IMR-90 (cell line): ENCODE measurements at regions not wholly inside any gene's neighbourhood (a gene's known extent, or its start where the extent isn't known, plus 50 kb on each side); places are given as distances from the start of the nearest gene placed in this dataset.

ENCODE experiments used
- ATAC-seq: fragments of 200-7000 bp; cut with Tn5 transposase; 2 replicates; pipeline ENCODE4 v1.9.1; 2020; ENCODE audit warnings: low read depth, mild to moderate bottlenecking, moderate library complexity
- BruUV-seq: library from RNA; stranded (reverse); fragments of 400-500 nt; replicated peaks from 2 replicates; lab custom pipeline; 2021; lab: Mats Ljungman, UMichigan
- CTCF ChIA-PET: fragments of 300-600 bp; formaldehyde crosslinking; extraction: SDS; loops from one replicate; lab custom pipeline; 2021; ENCODE audit warnings: antibody characterized with exemption; lab: Yijun Ruan, JAX
- POLR2A ChIA-PET: fragments of 300-600 bp; sonication (Branson Sonifier 250); formaldehyde crosslinking; loops from one replicate; lab custom pipeline; 2022; ENCODE audit warnings: antibody characterized with exemption; ENCODE audit not compliant: unreplicated experiment; lab: Charles Lee
- DNase-seq: peaks from one replicate; pipeline ENCODE4 v3.0.0; 2013
- H2AFZ ChIP-seq: replicated peaks from 2 replicates; pipeline ENCODE3; 2013; ENCODE audit warnings: low read length, mild to moderate bottlenecking; ENCODE audit not compliant: poor library complexity
- H2AK5ac ChIP-seq: 2 replicates; pipeline ENCODE4 v1.6.1; 2013; ENCODE audit warnings: low read depth, low read length, inconsistent platforms
- H2AK9ac ChIP-seq: replicated peaks from 2 replicates; pipeline ENCODE3; 2013; ENCODE audit warnings: mild to moderate bottlenecking, low read depth, low read length, moderate library complexity; ENCODE audit not compliant: poor library complexity
- H2BK120ac ChIP-seq: 2 replicates; pipeline ENCODE4 v1.6.1; 2013; ENCODE audit warnings: low read depth, low read length, inconsistent platforms
- H2BK15ac ChIP-seq: 3 replicates; pipeline ENCODE4 v1.6.1; 2013; ENCODE audit warnings: low read depth, low read length, inconsistent platforms
- H2BK20ac ChIP-seq: 2 replicates; pipeline ENCODE4 v1.6.1; 2013; ENCODE audit warnings: low read depth, mild to moderate bottlenecking, inconsistent platforms, low read length, moderate library complexity
- H2BK5ac ChIP-seq: 2 replicates; pipeline ENCODE4 v1.6.1; 2013; ENCODE audit warnings: mild to moderate bottlenecking, low read depth, low read length, inconsistent platforms; ENCODE audit not compliant: poor library complexity, severe bottlenecking
- H3K14ac ChIP-seq: replicated peaks from 2 replicates; pipeline ENCODE4 v1.6.1; 2013; ENCODE audit warnings: low read depth, low read length, inconsistent platforms
- H3K18ac ChIP-seq: 2 replicates; pipeline ENCODE4 v1.6.1; 2013; ENCODE audit warnings: low read depth, low read length, control low read depth
- H3K23ac ChIP-seq: 2 replicates; pipeline ENCODE4 v1.6.1; 2013; ENCODE audit warnings: low read depth, low read length, inconsistent platforms
- H3K27ac ChIP-seq: 2 replicates; pipeline ENCODE4 v1.5.1; 2013; ENCODE audit warnings: mild to moderate bottlenecking, control low read depth, low read length; ENCODE audit not compliant: insufficient read depth
- H3K27me3 ChIP-seq: 2 replicates; pipeline ENCODE4 v1.6.1; 2013; ENCODE audit warnings: low read length; ENCODE audit not compliant: control insufficient read depth, insufficient read depth
- H3K36me3 ChIP-seq: 2 replicates; pipeline ENCODE4 v1.6.1; 2013; ENCODE audit warnings: low read length, mixed read lengths; ENCODE audit not compliant: control insufficient read depth, insufficient read depth
- H3K4ac ChIP-seq: 2 replicates; pipeline ENCODE4 v1.6.1; 2013; ENCODE audit warnings: low read depth, low read length, inconsistent platforms
- H3K4me1 ChIP-seq: 2 replicates; pipeline ENCODE4 v1.6.1; 2013; ENCODE audit warnings: low read length, mixed read lengths; ENCODE audit not compliant: control insufficient read depth, insufficient read depth
- H3K4me2 ChIP-seq: 2 replicates; pipeline ENCODE4 v1.6.1; 2013; ENCODE audit warnings: low read depth, mild to moderate bottlenecking, control low read depth, low read length, moderate library complexity
- H3K4me3 ChIP-seq: 2 replicates; pipeline ENCODE4 v1.5.1; 2013; ENCODE audit warnings: low read depth, mild to moderate bottlenecking, control low read depth, low read length, moderate library complexity; ENCODE audit not compliant: insufficient read depth
- H3K56ac ChIP-seq: 2 replicates; pipeline ENCODE4 v1.6.1; 2013; ENCODE audit warnings: low read length, inconsistent platforms; ENCODE audit not compliant: insufficient read depth; ENCODE audit errors: extremely low read depth
- H3K79me1 ChIP-seq, 2 experiments: 2 replicates each; pipeline ENCODE4 v1.6.1; 2013; ENCODE audit warnings: low read length in 2 of 2, inconsistent platforms in 1 of 2, low read depth in 1 of 2
- H3K9ac ChIP-seq: 2 replicates; pipeline ENCODE4 v1.6.1; 2013; ENCODE audit warnings: low read depth, low read length, control low read depth
- H3K9me1 ChIP-seq: 2 replicates; pipeline ENCODE4 v1.6.1; 2013; ENCODE audit warnings: low read length, inconsistent platforms; ENCODE audit not compliant: insufficient read depth
- H3K9me3 ChIP-seq: 2 replicates; pipeline ENCODE4 v1.6.1; 2013; ENCODE audit warnings: low read length; ENCODE audit not compliant: control insufficient read depth, insufficient read depth
- H4K20me1 ChIP-seq: 2 replicates; pipeline ENCODE4 v1.6.1; 2013; ENCODE audit warnings: low read length, inconsistent platforms; ENCODE audit not compliant: insufficient read depth
- H4K5ac ChIP-seq: 2 replicates; pipeline ENCODE4 v1.6.1; 2013; ENCODE audit warnings: mild to moderate bottlenecking, low read depth, low read length, control low read depth
- H4K8ac ChIP-seq, 2 experiments: 2 replicates each; pipeline ENCODE4 v1.6.1; 2013; ENCODE audit warnings: low read depth in 2 of 2, low read length in 2 of 2, control low read depth in 1 of 2, inconsistent platforms in 1 of 2
- H4K91ac ChIP-seq: 2 replicates; pipeline ENCODE4 v1.6.1; 2013; ENCODE audit warnings: low read depth, low read length, inconsistent platforms; ENCODE audit not compliant: insufficient read depth
- BHLHE40 ChIP-seq: fragments of 150-350 bp; IDR thresholded peaks from 2 replicates; pipeline ENCODE4 v1.6.1; 2016; ENCODE audit warnings: mild to moderate bottlenecking, low read depth, low read length
- POLR2A ChIP-seq: IDR thresholded peaks from 2 replicates; pipeline ENCODE4 v1.6.1; 2012; ENCODE audit warnings: mild to moderate bottlenecking, low read depth, low read length
- WGBS, 2 experiments: methylation state at CpG; one replicate each; pipeline versions ENCODE4 v1.1.5 to v1.1.7; 2013; ENCODE audit warnings: missing lambda C conversion rate in 2 of 2; ENCODE audit not compliant: insufficient read length in 1 of 2; ENCODE audit errors: extremely low coverage in 2 of 2; 5-methylcytosine and 5-hydroxymethylcytosine counted together
- dilution Hi-C: fragments of 300-500 bp; cut with HindIII; formaldehyde crosslinking; loops from one replicate; pipeline ENCODE4 v1.14.3; 2018; ENCODE audit warnings: low sequenced_read_pairs; ENCODE audit not compliant: unreplicated experiment
- in situ Hi-C: fragments of 300-500 bp; cut with MboI; formaldehyde crosslinking; loops from 3 replicates; pipeline ENCODE4 v1.14.3; 2019; ENCODE audit warnings: low sequenced_read_pairs, inconsistent platforms, mixed read lengths
- intact Hi-C: fragments of 100-400 bp; cut with micrococcal nuclease; formaldehyde crosslinking; loops from 2 replicates; pipeline ENCODE4 v1.10.0; 2022

GRCh38 chr1:222424826-222425225, 123.1 kb downstream of the HHIPL2 start:
- no peak overlapping the region for H2AK9ac ChIP-seq
- intact Hi-C loops: no loop called here
- H4K91ac ChIP-seq: no peak overlapping the region
- H3K79me1 ChIP-seq: no peaks in the 10 kb centered on the region
- no peak overlapping the region for H3K4ac ChIP-seq
- no peak for ATAC-seq
- H3K36me3 ChIP-seq: no peaks in the 10 kb centered on the region
- no peaks in the 10 kb centered on the region for H3K27me3 ChIP-seq
- H3K27ac ChIP-seq: no peak overlapping the region
- no peak overlapping the region for H3K56ac ChIP-seq
- POLR2A ChIA-PET: no interaction called here
- in situ Hi-C loops: no loop called here
- no peak overlapping the region for H3K14ac ChIP-seq
- H4K5ac ChIP-seq: no peak overlapping the region
- CTCF ChIA-PET: interaction anchor here (0.9 kb wide), 1 partner anchor 16 kb away, joined by 3 read pairs; no protein-coding TSS in a partner anchor
- H3K9me3 ChIP-seq: peaks cover 5% of the 10 kb centered on the region
- H4K8ac ChIP-seq: no peak overlapping the region
- no peaks in the 10 kb centered on the region for H3K9me1 ChIP-seq
- no peak overlapping the region for H3K23ac ChIP-seq
- TF ChIP-seq BHLHE40 (no peak), POLR2A (no peak)
- H3K4me3 ChIP-seq: no peak overlapping the region
- BruUV-seq: no TSS peak
- H2BK15ac ChIP-seq: no peak overlapping the region
- H2AK5ac ChIP-seq: no peak overlapping the region
- dilution Hi-C loops: no loop called here
- no peak overlapping the region for H2BK120ac ChIP-seq
- no peaks in the 10 kb centered on the region for H4K20me1 ChIP-seq
- no peaks in the 10 kb centered on the region for H3K4me1 ChIP-seq
- no peak for DNase-seq
- H3K4me2 ChIP-seq: no peak overlapping the region
- no peak overlapping the region for H2BK20ac ChIP-seq
- no peak overlapping the region for H2BK5ac ChIP-seq
- 80% methylated on average over 1 of the region's 1 CpG; no CpG with 5 or more reads in 1 of the 2 experiments for WGBS, 2 experiments
- H2AFZ ChIP-seq: no peak overlapping the region
- no peak overlapping the region for H3K9ac ChIP-seq
- H3K18ac ChIP-seq: no peak overlapping the region
